H1 (cell line): ENCODE measurements at regions not wholly inside any gene's neighbourhood (a gene's known extent, or its start where the extent isn't known, plus 50 kb on each side); places are given as distances from the start of the nearest gene placed in this dataset.
A peak's percentile ranks its signal among the peaks of the same experiment; 100 is the strongest.

ENCODE experiments used
- CTCF ChIA-PET: fragments of 300-600 bp; sonication (Branson Sonifier 250); formaldehyde crosslinking; loops from one replicate; lab custom pipeline; 2021; ENCODE audit not compliant: partially characterized antibody; lab: Charles Lee
- POLR2A ChIA-PET: fragments of 300-600 bp; sonication (Branson Sonifier 250); formaldehyde crosslinking; loops from one replicate; lab custom pipeline; 2021; ENCODE audit warnings: inconsistent platforms; ENCODE audit not compliant: partially characterized antibody; lab: Charles Lee
- DNase-seq, 2 experiments: peaks; one replicate each; pipeline versions ENCODE4 v3.0.0 to v3.0.0-alpha.2; 2010 to 2022; ENCODE audit warnings: low spot score in 2 of 2, low read depth in 1 of 2, mixed read lengths in 1 of 2
- FAIRE-seq: peaks from 2 replicates; lab custom pipeline; 2011; peaks lifted over from hg19 to GRCh38; lab: Jason Lieb, UNC
- H2AFZ ChIP-seq: 2 replicates; pipeline ENCODE4 v1.8.1; 2012; ENCODE audit warnings: low read length, inconsistent platforms
- H2AK5ac ChIP-seq: 2 replicates; pipeline ENCODE4 v1.6.1; 2013; ENCODE audit warnings: low read depth, low read length
- H2BK120ac ChIP-seq: replicated peaks from 2 replicates; pipeline ENCODE3; 2013; ENCODE audit warnings: low read depth, low read length, inconsistent platforms
- H2BK12ac ChIP-seq: 2 replicates; pipeline ENCODE4 v1.6.1; 2013; ENCODE audit warnings: low read depth, low read length
- H2BK15ac ChIP-seq: 2 replicates; pipeline ENCODE4 v1.6.1; 2013; ENCODE audit warnings: low read length
- H2BK20ac ChIP-seq: 2 replicates; pipeline ENCODE4 v1.6.1; 2013; ENCODE audit warnings: low read length
- H2BK5ac ChIP-seq: 2 replicates; pipeline ENCODE4 v1.6.1; 2013; ENCODE audit warnings: low read depth, low read length
- H3K14ac ChIP-seq: 2 replicates; pipeline ENCODE4 v1.6.1; 2013; ENCODE audit warnings: inconsistent platforms; ENCODE audit not compliant: insufficient read length
- H3K18ac ChIP-seq: 2 replicates; pipeline ENCODE4 v1.6.1; 2013; ENCODE audit warnings: low read length; ENCODE audit errors: extremely low read depth
- H3K23ac ChIP-seq: 2 replicates; pipeline ENCODE4 v1.6.1; 2013; ENCODE audit warnings: inconsistent platforms; ENCODE audit not compliant: insufficient read length
- H3K23me2 ChIP-seq: 2 replicates; pipeline ENCODE4 v1.6.1; 2013; ENCODE audit warnings: low read depth, low read length
- H3K27ac ChIP-seq: 2 replicates; pipeline ENCODE4 v1.6.1; 2011; ENCODE audit warnings: low read depth, low read length, inconsistent platforms
- H3K27me3 ChIP-seq, 4 experiments: replicated peaks in 1 of 4; 1 replicate in 1 of 4; 2 replicates in 3 of 4; pipeline versions ENCODE4 v1.6.1 to v1.8.1; 2011 to 2013; ENCODE audit warnings: low read length in 3 of 4, mild to moderate bottlenecking in 3 of 4, inconsistent platforms in 2 of 4, mixed read lengths in 2 of 4, moderate library complexity in 1 of 4; ENCODE audit not compliant: control insufficient read depth in 3 of 4, insufficient read depth in 3 of 4; ENCODE audit errors: extremely low read depth in 1 of 4
- H3K36me3 ChIP-seq, 4 experiments: 2 replicates each; pipeline versions ENCODE4 v1.6.1 to v1.8.1; 2011 to 2013; ENCODE audit warnings: mild to moderate bottlenecking in 4 of 4, low read length in 3 of 4, moderate library complexity in 2 of 4, control low read depth in 1 of 4, inconsistent platforms in 1 of 4; ENCODE audit not compliant: insufficient read depth in 4 of 4, control insufficient read depth in 2 of 4
- H3K4ac ChIP-seq: replicated peaks from 2 replicates; pipeline ENCODE3; 2013; ENCODE audit warnings: low read length, low read depth, mixed read lengths, inconsistent platforms; ENCODE audit not compliant: insufficient read length
- H3K4me1 ChIP-seq, 4 experiments: replicated peaks in 1 of 4; 1 replicate in 1 of 4; 2 replicates in 3 of 4; pipeline versions ENCODE4 v1.6.1 to v1.8.1; 2011 to 2013; ENCODE audit warnings: low read length in 3 of 4, inconsistent platforms in 2 of 4, mixed read lengths in 1 of 4; ENCODE audit not compliant: insufficient read depth in 4 of 4, control insufficient read depth in 3 of 4
- H3K4me2 ChIP-seq, 2 experiments: 2 replicates each; pipeline versions ENCODE4 v1.6.1 to v1.8.1; 2011 to 2013; ENCODE audit warnings: low read depth in 2 of 2, low read length in 2 of 2, control low read depth in 1 of 2, inconsistent platforms in 1 of 2, mild to moderate bottlenecking in 1 of 2; ENCODE audit not compliant: insufficient read depth in 1 of 2
- H3K4me3 ChIP-seq, 4 experiments: fragments of 200-600, 300-600 bp in 1 of 4; sonication (generic), shearing (Covaris generic), sonication (Bioruptor Twin) in 1 of 4; 2 replicates each; pipeline versions ENCODE4 v1.5.1 to v1.8.1; 2011 to 2016; ENCODE audit warnings: low read length in 4 of 4, low read depth in 3 of 4, control low read depth in 2 of 4, inconsistent platforms in 2 of 4, mild to moderate bottlenecking in 2 of 4, mixed read lengths in 1 of 4, moderate library complexity in 1 of 4; ENCODE audit not compliant: insufficient read depth in 2 of 4; ENCODE audit errors: extremely low read depth in 1 of 4
- H3K56ac ChIP-seq: replicated peaks from 2 replicates; pipeline ENCODE3; 2013; ENCODE audit warnings: low read depth, mild to moderate bottlenecking, mixed read lengths, low read length, inconsistent platforms; ENCODE audit not compliant: insufficient read length
- H3K79me1 ChIP-seq: 2 replicates; pipeline ENCODE4 v1.6.1; 2013; ENCODE audit warnings: low read depth, low read length, control low read depth
- H3K79me2 ChIP-seq, 2 experiments: 2 replicates each; pipeline versions ENCODE4 v1.6.1 to v1.8.1; 2012 to 2013; ENCODE audit warnings: low read length in 2 of 2, mild to moderate bottlenecking in 2 of 2, inconsistent platforms in 1 of 2; ENCODE audit not compliant: insufficient read depth in 2 of 2, control insufficient read depth in 1 of 2
- H3K9ac ChIP-seq, 4 experiments: replicated peaks in 1 of 4; 1 replicate in 1 of 4; 2 replicates in 3 of 4; pipeline versions ENCODE4 v1.6.1 to v1.8.1; 2011 to 2013; ENCODE audit warnings: low read depth in 3 of 4, low read length in 3 of 4, control low read depth in 2 of 4, mild to moderate bottlenecking in 2 of 4, moderate library complexity in 2 of 4, inconsistent platforms in 1 of 4; ENCODE audit errors: extremely low read depth in 1 of 4
- H3K9me3 ChIP-seq, 2 experiments: 2 replicates each; pipeline versions ENCODE4 v1.6.1 to v1.8.1; 2012 to 2013; ENCODE audit warnings: mild to moderate bottlenecking in 2 of 2, moderate library complexity in 2 of 2, control low read depth in 1 of 2, inconsistent platforms in 1 of 2, low read depth in 1 of 2, low read length in 1 of 2, mixed read lengths in 1 of 2; ENCODE audit not compliant: insufficient read depth in 2 of 2
- H4K20me1 ChIP-seq, 2 experiments: replicated peaks in 1 of 2; 2 replicates each; pipeline versions ENCODE3 to v1.8.1; 2011 to 2013; ENCODE audit warnings: inconsistent platforms in 2 of 2, low read length in 2 of 2, mild to moderate bottlenecking in 1 of 2; ENCODE audit not compliant: insufficient read depth in 2 of 2, control insufficient read depth in 1 of 2
- H4K5ac ChIP-seq: 2 replicates; pipeline ENCODE4 v1.6.1; 2013; ENCODE audit warnings: low read length, low read depth, mixed read lengths, inconsistent platforms; ENCODE audit not compliant: insufficient read length
- H4K8ac ChIP-seq: 2 replicates; pipeline ENCODE4 v1.8.0; 2013; ENCODE audit warnings: mild to moderate bottlenecking, moderate library complexity, low read length, inconsistent platforms; ENCODE audit not compliant: insufficient read depth; ENCODE audit errors: extremely low read depth
- H4K91ac ChIP-seq: replicated peaks from 2 replicates; pipeline ENCODE3; 2013; ENCODE audit warnings: low read length, mixed read lengths, inconsistent platforms; ENCODE audit not compliant: insufficient read length
- BRCA1 ChIP-seq: IDR thresholded peaks from 2 replicates; pipeline ENCODE4 v1.6.1; 2012; ENCODE audit warnings: low read depth, low read length, improper control_type of control experiment
- GTF2F1 ChIP-seq: IDR thresholded peaks from 2 replicates; pipeline ENCODE4 v1.6.1; 2012; ENCODE audit warnings: low read depth, low read length, improper control_type of control experiment, borderline replicate concordance
- JUN ChIP-seq: IDR thresholded peaks from 2 replicates; pipeline ENCODE4 v1.6.1; 2011; ENCODE audit warnings: low read depth, mild to moderate bottlenecking, improper control_type of control experiment, low read length
- SRF ChIP-seq: IDR thresholded peaks from 2 replicates; pipeline ENCODE4 v1.6.1; 2011; ENCODE audit warnings: mild to moderate bottlenecking, low read depth, low read length, moderate library complexity
- YY1 ChIP-seq: IDR thresholded peaks from 2 replicates; pipeline ENCODE4 v1.6.1; 2011; ENCODE audit warnings: low read depth, mild to moderate bottlenecking, low read length
- WGBS, 2 experiments: shearing (Covaris generic) in 1 of 2; methylation state at CpG; one replicate each; pipeline versions ENCODE4 v1.1.6 to v1.1.7; 2013 to 2015; ENCODE audit warnings: low lambda C conversion rate in 2 of 2, mixed read lengths in 2 of 2, inconsistent platforms in 1 of 2, low coverage in 1 of 2, missing lambda C conversion rate in 1 of 2; ENCODE audit not compliant: insufficient replicate concordance in 2 of 2, insufficient coverage in 1 of 2, insufficient read length in 1 of 2; ENCODE audit errors: extremely low coverage in 1 of 2, missing lambda C conversion rate in 1 of 2; 5-methylcytosine and 5-hydroxymethylcytosine counted together
- TF ChIP-seq, protein P1 (sequence below): IDR thresholded peaks from 2 replicates; pipeline ENCODE4 v1.6.1; 2012; ENCODE audit warnings: inconsistent platforms

DNA sequence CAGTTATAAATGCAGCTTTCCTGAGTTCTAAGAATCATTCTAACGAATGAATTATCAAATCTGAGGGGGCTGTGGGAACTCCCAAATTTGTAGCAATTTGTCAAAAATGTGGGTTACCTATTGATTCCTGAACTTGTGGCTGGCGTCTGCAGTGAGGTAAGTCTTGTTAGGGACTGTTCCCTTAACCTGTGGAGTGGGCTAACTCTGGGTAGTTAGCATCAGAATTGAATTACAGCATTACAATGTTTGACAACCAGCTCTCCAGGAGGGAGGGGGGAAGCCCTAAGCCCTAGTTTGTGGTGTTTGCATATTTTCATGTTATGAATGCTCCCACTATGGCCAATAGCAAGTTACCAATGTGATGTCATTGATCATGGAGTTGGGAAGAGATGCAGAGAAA is 65.9 kb upstream of the STT3B start:
- H2AFZ ChIP-seq: no peak overlapping the region
- H2BK5ac ChIP-seq: no peak overlapping the region
- no peaks in the 10 kb centered on the region for H4K20me1 ChIP-seq
- 53% methylated on average over 2 of the region's 2 CpGs; no CpG with 5 or more reads in 1 of the 2 experiments for WGBS, 2 experiments
- no peaks in the 10 kb centered on the region for H3K9me3 ChIP-seq
- no peak overlapping the region; a peak in 3 of 4 replicates for H3K4me2 ChIP-seq
- DNase-seq: peak in 1 of 2 experiments; percentile 32
- TF ChIP-seq JUN (no peak), SRF (no peak), BRCA1 (no peak), YY1 (no peak), GTF2F1 (no peak)
- TF ChIP-seq, protein P1, sequence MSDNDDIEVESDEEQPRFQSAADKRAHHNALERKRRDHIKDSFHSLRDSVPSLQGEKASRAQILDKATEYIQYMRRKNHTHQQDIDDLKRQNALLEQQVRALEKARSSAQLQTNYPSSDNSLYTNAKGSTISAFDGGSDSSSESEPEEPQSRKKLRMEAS: no peak
- H3K79me2 ChIP-seq: no peaks in the 10 kb centered on the region
- H3K23me2 ChIP-seq: no peaks in the 10 kb centered on the region
- H2BK12ac ChIP-seq: no peak overlapping the region
- ChIA-PET POLR2A (interaction anchor here (1.1 kb wide), 1 partner anchor 64 kb away, joined by 3 read pairs; no protein-coding TSS in a partner anchor), CTCF (interaction anchor here (1.2 to 1.9 kb wide), 2 partner anchors 13 to 16 kb away, joined by 3 to 8 read pairs; no protein-coding TSS in a partner anchor)
- no peak for FAIRE-seq
- no peak overlapping the region for H3K14ac ChIP-seq
- no peak overlapping the region for H4K91ac ChIP-seq
- no peak overlapping the region for H2BK120ac ChIP-seq
- peak overlapping the region in 1 of 4 experiments; percentile 18; a peak in 1 of 8 replicates for H3K4me3 ChIP-seq
- no peak overlapping the region for H2AK5ac ChIP-seq
- H3K4me1 ChIP-seq: peaks cover 2 to 8% (median 3%) of the 10 kb centered on the region in 4 experiments; a peak in 4 of 7 replicates
- H3K9ac ChIP-seq: no peak overlapping the region
- H3K27me3 ChIP-seq: peaks cover 0 to 2% (median 0%) of the 10 kb centered on the region in 4 experiments; a peak in 1 of 7 replicates
- H4K5ac ChIP-seq: no peak overlapping the region
- H3K27ac ChIP-seq: no peak overlapping the region
- H4K8ac ChIP-seq: no peak overlapping the region
- no peak overlapping the region for H3K56ac ChIP-seq
- H3K18ac ChIP-seq: no peak overlapping the region
- no peak overlapping the region for H2BK20ac ChIP-seq
- no peak overlapping the region for H3K4ac ChIP-seq
- H3K79me1 ChIP-seq: no peaks in the 10 kb centered on the region
- H2BK15ac ChIP-seq: no peak overlapping the region
- no peak overlapping the region for H3K23ac ChIP-seq
- no peaks in the 10 kb centered on the region for H3K36me3 ChIP-seq
